Heart left ventricle (tissue), 13 donors: ENCODE measurements at regions not wholly inside any gene's neighbourhood (a gene's known extent, or its start where the extent isn't known, plus 50 kb on each side); places are given as distances from the start of the nearest gene placed in this dataset.

Experiments used
- CTCF ChIP-seq, 12 donors: fragments of 200-600 bp; sonication (generic) in 4 of 12; IDR thresholded peaks; one replicate each; pipeline versions ENCODE4 v1.5.0 to v1.8.0; 2018 to 2022; ENCODE audit warnings: antibody characterized with exemption in 12 of 12, mild to moderate bottlenecking in 5 of 12
- POLR2A ChIP-seq, 2 donors: fragments of 450-650 bp; IDR thresholded peaks; one replicate each; pipeline ENCODE4 v1.6.1; 2017; ENCODE audit warnings: antibody characterized with exemption in 2 of 2, mild to moderate bottlenecking in 2 of 2, moderate library complexity in 2 of 2
- donor health status: ischemic (EF 13 %, LVEDD 7.1; RV severe dilation, severe dysfunction).
- donor health status: DM: no; HTN: yes; CAD: no.
- donor health status: DM: no; HTN: no; CAD: no.
- donor health status: ischemic (EF 25% LVEDD 6.9; RV normal size, moderate dysfunction).
- donor health status: ischemic (EF 25% LVEDD 5.7; RV mildly dilated, moderate dysfunction).
- donor health status: ischemic (EF 35%, LVEDD 5.7; RV mildly dilated, moderate dysfunction).
- donor health status: nonischemic (EF 11% LVEDD 7.7; RV severe dilation, severe dysfunction).
- donor health status: DM: yes; HTN: yes; CAD: no.
- donor health status: PGD.
- donor health status: ischemic (EF 29% LVEDD 5.4; RV normal size, mild dysfunction).
- donor health status: nonischemic (EF 23%, LVEDD 6.1; RV moderate dilation, normal function).

GRCh38 chr9:107174441-107174840 lies 108.6 kb upstream of the RAD23B start:
- no peak for TF ChIP-seq CTCF (IDR thresholded peaks at IDR 0.05)
- no peak for TF ChIP-seq POLR2A (IDR thresholded peaks at IDR 0.05)
